ENCODE measurements at regions not wholly inside any gene's neighbourhood (a gene's known extent, or its start where the extent isn't known, plus 50 kb on each side); places are given as distances from the start of the nearest gene placed in this dataset.

DNA sequence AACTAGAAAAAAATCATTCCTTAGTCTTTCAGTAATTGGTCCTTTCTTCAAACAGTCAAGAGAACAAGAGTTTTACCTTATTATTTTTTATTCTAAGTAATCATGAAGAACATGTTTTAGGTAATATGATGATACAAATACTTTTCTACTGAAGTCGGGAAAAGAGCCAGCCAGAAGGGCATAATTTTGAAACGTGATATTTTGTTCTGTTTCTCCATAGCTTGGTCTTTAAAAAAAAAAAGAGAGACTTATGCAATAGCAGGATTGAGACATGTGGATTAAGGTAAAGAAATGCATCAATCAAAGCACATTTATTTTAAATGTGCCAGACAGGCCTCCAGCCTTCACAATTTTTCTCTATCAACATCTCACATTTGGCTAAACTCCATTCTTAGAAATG, 1016.8 kb downstream of the CNTNAP5 start:
- TF ChIP-seq, protein P1, sequence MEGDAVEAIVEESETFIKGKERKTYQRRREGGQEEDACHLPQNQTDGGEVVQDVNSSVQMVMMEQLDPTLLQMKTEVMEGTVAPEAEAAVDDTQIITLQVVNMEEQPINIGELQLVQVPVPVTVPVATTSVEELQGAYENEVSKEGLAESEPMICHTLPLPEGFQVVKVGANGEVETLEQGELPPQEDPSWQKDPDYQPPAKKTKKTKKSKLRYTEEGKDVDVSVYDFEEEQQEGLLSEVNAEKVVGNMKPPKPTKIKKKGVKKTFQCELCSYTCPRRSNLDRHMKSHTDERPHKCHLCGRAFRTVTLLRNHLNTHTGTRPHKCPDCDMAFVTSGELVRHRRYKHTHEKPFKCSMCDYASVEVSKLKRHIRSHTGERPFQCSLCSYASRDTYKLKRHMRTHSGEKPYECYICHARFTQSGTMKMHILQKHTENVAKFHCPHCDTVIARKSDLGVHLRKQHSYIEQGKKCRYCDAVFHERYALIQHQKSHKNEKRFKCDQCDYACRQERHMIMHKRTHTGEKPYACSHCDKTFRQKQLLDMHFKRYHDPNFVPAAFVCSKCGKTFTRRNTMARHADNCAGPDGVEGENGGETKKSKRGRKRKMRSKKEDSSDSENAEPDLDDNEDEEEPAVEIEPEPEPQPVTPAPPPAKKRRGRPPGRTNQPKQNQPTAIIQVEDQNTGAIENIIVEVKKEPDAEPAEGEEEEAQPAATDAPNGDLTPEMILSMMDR (IDR thresholded peaks at IDR 0.05; ENCODE audit: borderline replicate concordance, insufficient read depth, low read depth, low read length), result no peak
- no peak overlapping the region for H3K4me3 ChIP-seq (ENCODE audit: low read depth, low read length)

DNA sequence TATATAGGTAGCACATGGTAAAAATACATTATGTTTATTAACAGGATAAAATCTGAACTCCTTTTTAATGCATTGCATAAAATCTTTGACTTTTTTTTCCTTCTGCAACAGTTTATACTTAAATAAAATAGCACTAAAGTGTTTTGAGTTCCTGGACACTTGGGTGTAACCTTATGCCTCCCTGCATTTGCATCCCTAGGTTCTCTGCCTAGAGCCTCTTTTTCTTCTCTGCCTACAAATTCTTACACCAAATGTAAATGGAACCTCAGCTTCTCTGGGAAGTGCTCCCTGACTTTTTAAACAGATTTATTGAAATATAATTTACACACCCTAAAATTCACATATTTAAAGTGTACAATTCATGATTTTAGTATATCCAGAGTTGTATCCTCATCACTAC, 1017.6 kb downstream of the CNTNAP5 start:
- TF ChIP-seq, protein P1 (IDR thresholded peaks at IDR 0.05; ENCODE audit: borderline replicate concordance, insufficient read depth, low read depth, low read length), result no peak
- no peak overlapping the region for H3K4me3 ChIP-seq (ENCODE audit: low read depth, low read length)

DNA sequence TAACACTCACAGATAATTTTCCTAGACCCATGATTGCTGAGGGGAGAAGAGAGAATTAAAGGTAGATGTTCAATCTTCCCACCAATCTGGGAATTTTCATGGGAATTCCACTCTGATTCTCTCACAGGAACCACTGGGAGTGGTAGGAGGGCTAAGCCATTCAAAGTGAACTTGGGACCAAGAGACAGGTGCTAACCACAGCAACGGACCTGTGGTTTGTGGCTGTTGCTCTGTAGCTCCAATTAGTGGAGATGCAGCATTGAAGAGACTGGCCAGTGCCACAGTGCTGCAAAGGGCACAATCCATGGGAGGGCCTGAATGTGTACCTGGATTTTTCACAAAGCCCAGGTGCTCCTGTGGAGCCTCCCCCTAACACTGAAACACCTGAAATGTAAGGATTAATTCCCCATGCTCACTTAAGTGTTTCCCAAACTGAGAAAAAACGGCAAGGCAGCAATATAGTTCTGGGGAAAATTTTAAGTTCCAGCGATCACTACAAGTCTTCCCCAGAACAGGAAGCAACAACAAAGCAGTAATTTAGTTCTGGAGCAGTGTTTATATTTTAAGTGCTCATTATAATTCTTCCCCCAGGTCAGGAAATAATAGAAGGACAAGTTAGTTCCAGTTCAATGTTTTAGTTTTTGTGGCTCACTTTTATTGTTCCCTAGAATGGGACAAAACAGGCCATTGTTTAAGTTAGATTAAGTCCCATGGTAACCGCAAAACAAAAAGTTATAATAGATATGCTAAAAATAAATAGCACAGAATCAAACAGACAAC, 1045.8 kb downstream of the CNTNAP5 start:
- TF ChIP-seq, protein P1 (IDR thresholded peaks at IDR 0.05; ENCODE audit: borderline replicate concordance, insufficient read depth, low read depth, low read length), result no peak
- no peak overlapping the region for H3K4me3 ChIP-seq (ENCODE audit: low read depth, low read length)

DNA sequence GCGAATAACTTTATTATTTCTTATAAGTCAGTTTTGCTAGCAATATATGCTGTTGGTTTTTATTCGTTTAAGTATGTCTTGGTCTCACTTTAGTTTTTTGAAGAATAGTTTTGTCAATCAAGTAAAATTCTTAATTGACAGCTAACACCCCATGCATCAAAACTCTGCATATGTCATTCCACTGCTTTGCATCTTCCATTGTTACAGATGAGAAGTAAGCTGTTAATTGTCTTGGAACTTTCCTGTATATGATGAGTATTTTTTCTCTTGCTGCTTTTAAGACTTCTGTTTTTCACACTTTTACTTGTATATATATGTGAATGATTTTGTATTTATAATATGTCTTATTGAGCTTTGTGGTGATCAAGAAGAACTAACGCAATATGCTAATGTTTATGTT, 1048.4 kb downstream of the CNTNAP5 start:
- no peak overlapping the region for H3K4me3 ChIP-seq (ENCODE audit: low read depth, low read length)
- TF ChIP-seq, protein P1 (IDR thresholded peaks at IDR 0.05; ENCODE audit: borderline replicate concordance, insufficient read depth, low read depth, low read length), result no peak

DNA sequence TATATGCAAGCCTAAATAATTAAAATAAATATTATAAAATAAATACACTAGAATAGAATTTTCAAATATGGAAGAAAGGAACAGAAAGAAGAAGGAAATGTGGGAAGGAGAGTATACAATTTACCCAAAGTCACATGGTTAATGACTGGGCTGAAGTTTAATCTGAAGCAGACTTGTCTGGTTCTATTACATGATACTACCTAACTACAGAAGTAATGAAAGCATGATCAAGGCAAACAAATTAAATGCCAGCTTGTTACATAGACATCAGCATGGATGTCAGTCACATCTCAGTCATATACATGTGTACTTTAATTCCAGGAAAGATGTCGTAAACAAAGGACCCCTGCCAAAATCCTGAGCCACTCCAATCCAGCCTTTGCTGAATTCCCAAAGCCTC, 1060.8 kb downstream of the CNTNAP5 start:
- TF ChIP-seq, protein P1 (IDR thresholded peaks at IDR 0.05; ENCODE audit: borderline replicate concordance, insufficient read depth, low read depth, low read length), result no peak

DNA sequence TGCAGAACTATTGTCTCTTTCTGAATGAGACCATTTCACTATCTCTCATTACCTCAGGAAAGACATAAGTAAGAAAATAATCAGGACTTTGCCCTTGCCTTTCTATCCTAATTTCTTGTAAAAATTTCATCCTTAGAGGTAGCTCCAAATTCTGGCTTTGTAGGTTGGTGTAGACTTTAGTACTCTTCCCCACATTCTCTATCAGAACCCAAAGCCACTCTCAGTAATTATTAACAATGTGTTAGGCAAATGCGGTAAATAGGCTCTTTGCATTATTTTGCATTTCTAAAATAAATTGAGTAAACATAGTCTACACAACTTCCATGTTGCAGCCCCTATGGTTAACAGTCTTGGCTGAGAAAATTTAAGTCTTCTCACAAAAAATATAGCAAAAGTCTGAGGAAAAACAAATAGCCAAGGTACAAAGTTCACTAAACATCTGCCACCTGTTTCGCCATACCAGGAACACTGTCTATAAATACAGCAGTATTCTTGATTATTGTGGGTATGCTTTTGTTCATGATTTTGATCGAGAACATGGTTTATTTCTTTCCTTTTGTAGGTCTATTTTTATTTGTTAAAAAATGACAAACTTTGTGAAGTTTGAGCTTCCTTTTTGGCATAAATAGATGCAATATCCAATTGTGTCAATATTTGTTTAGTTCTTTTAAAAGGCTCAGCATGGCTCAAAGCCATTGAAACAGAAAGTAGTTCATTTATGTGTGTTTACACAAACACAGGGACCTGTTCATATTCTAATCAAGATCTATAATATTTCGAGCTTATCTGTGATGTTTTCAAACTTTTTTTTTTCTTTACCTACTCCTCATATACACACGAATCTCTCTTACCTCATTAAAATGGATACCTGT, 1061.5 kb downstream of the CNTNAP5 start:
- H3K4me3 ChIP-seq (ENCODE audit: low read depth, low read length), result no peak overlapping the region

More for the DNA sequence above, 1060.8 kb downstream of the CNTNAP5 start:
- H3K4me3 ChIP-seq (ENCODE audit: low read depth, low read length), result no peak overlapping the region

More for the DNA sequence above, 1061.5 kb downstream of the CNTNAP5 start:
- TF ChIP-seq, protein P1 (IDR thresholded peaks at IDR 0.05; ENCODE audit: borderline replicate concordance, insufficient read depth, low read depth, low read length), result no peak
